Panc1 (cell line): ENCODE measurements at regions not wholly inside any gene's neighbourhood (a gene's known extent, or its start where the extent isn't known, plus 50 kb on each side); places are given as distances from the start of the nearest gene placed in this dataset.

Experiments used
- ATAC-seq: fragments of 200-7000 bp; cut with Tn5 transposase; 2 replicates; pipeline ENCODE4 v1.9.1; 2020; ENCODE audit warnings: mild to moderate bottlenecking, moderate library complexity
- BruUV-seq: library from RNA; stranded (reverse); fragments of 400-500 nt; replicated peaks from 2 replicates; lab custom pipeline; 2021; lab: Mats Ljungman, UMichigan
- CTCF ChIA-PET: fragments of 300-600 bp; sonication (Branson Sonifier 250); formaldehyde crosslinking; loops from one replicate; lab custom pipeline; 2022; ENCODE audit warnings: antibody characterized with exemption; lab: Charles Lee
- POLR2A ChIA-PET: fragments of 300-600 bp; sonication (Branson Sonifier 250); formaldehyde crosslinking; loops from one replicate; lab custom pipeline; 2022; ENCODE audit warnings: antibody characterized with exemption; lab: Charles Lee
- DNase-seq: peaks from one replicate; pipeline ENCODE4 v3.0.0-alpha.2; 2010; ENCODE audit warnings: low read depth, low spot score
- H3K27ac ChIP-seq: 2 replicates; pipeline ENCODE4 v1.5.1; 2011; ENCODE audit warnings: mild to moderate bottlenecking, low read length, inconsistent platforms
- H3K27me3 ChIP-seq: fragments of 200-500 bp; sonication (Bioruptor generic); 2 replicates; pipeline ENCODE4 v1.6.0; 2014; ENCODE audit warnings: low read length, inconsistent platforms; ENCODE audit not compliant: control insufficient read depth, insufficient read depth
- H3K36me3 ChIP-seq: fragments of 200-500 bp; sonication (Bioruptor generic); 2 replicates; pipeline ENCODE4 v1.5.1; 2014; ENCODE audit warnings: inconsistent platforms, mild to moderate bottlenecking, low read length, moderate library complexity; ENCODE audit not compliant: control insufficient read depth, insufficient read depth
- H3K4me1 ChIP-seq: 2 replicates; pipeline ENCODE4 v1.5.1; 2011; ENCODE audit warnings: inconsistent platforms, mild to moderate bottlenecking, low read length, moderate library complexity; ENCODE audit not compliant: control insufficient read depth, insufficient read depth
- H3K4me3 ChIP-seq, 2 experiments: 2 replicates each; pipeline ENCODE4 v1.5.1; 2011 to 2012; ENCODE audit warnings: low read depth in 2 of 2, low read length in 2 of 2, mild to moderate bottlenecking in 2 of 2, inconsistent platforms in 1 of 2, moderate library complexity in 1 of 2
- H3K9me3 ChIP-seq: fragments of 200-500 bp; sonication (Bioruptor generic); 2 replicates; pipeline ENCODE4 v1.5.1; 2014; ENCODE audit warnings: low read depth, mild to moderate bottlenecking, inconsistent platforms, low read length, moderate library complexity; ENCODE audit not compliant: control insufficient read depth, insufficient read depth
- CTCF ChIP-seq: fragments of 450-650 bp; IDR thresholded peaks from 2 replicates; pipeline ENCODE4 v1.5.1; 2017; ENCODE audit warnings: mild to moderate bottlenecking
- POLR2AphosphoS5 ChIP-seq: IDR thresholded peaks from 2 replicates; pipeline ENCODE4 v1.6.1; 2012; ENCODE audit warnings: mild to moderate bottlenecking, low read depth, low read length, moderate library complexity
- SIN3A ChIP-seq: IDR thresholded peaks from 2 replicates; pipeline ENCODE4 v1.6.1; 2012; ENCODE audit warnings: low read depth, mild to moderate bottlenecking, low read length, moderate library complexity, borderline replicate concordance; ENCODE audit not compliant: insufficient read depth
- TCF7L2 ChIP-seq: IDR thresholded peaks from 2 replicates; pipeline ENCODE4 v1.6.1; 2011; ENCODE audit warnings: mild to moderate bottlenecking, low read depth, low read length, inconsistent platforms
- in situ Hi-C: cut with HindIII; loops from 2 replicates; pipeline ENCODE4 v1.10.0; 2016; ENCODE audit warnings: low sequenced_read_pairs, low pct_unique_long_range_greater_than_20kb
- intact Hi-C: fragments of 100-400 bp; cut with micrococcal nuclease; formaldehyde crosslinking; loops from one replicate; pipeline ENCODE4 v1.10.0; 2022; ENCODE audit not compliant: unreplicated experiment
- TF ChIP-seq, protein P1 (sequence below), 2 experiments: IDR thresholded peaks; 2 replicates each; pipeline ENCODE4 v1.6.1; 2011 to 2012; ENCODE audit warnings: low read depth in 2 of 2, control low read depth in 1 of 2, low read length in 1 of 2, mild to moderate bottlenecking in 1 of 2, moderate library complexity in 1 of 2; ENCODE audit not compliant: insufficient read depth in 1 of 2

- Histone ChIP-seq H3K4me1 (no peaks in the 10 kb centered on the region), H3K27me3 (no peaks in the 10 kb centered on the region), H3K36me3 (no peaks in the 10 kb centered on the region), H3K4me3 (no peak overlapping the region), H3K9me3 (no peaks in the 10 kb centered on the region), H3K27ac (no peak overlapping the region)
- in situ Hi-C loops: no loop called here
- CTCF ChIA-PET: no interaction called here
- TF ChIP-seq POLR2AphosphoS5: no peak
- TF ChIP-seq SIN3A: no peak
- TF ChIP-seq TCF7L2: no peak
- no peak for TF ChIP-seq CTCF
- TF ChIP-seq, protein P1, sequence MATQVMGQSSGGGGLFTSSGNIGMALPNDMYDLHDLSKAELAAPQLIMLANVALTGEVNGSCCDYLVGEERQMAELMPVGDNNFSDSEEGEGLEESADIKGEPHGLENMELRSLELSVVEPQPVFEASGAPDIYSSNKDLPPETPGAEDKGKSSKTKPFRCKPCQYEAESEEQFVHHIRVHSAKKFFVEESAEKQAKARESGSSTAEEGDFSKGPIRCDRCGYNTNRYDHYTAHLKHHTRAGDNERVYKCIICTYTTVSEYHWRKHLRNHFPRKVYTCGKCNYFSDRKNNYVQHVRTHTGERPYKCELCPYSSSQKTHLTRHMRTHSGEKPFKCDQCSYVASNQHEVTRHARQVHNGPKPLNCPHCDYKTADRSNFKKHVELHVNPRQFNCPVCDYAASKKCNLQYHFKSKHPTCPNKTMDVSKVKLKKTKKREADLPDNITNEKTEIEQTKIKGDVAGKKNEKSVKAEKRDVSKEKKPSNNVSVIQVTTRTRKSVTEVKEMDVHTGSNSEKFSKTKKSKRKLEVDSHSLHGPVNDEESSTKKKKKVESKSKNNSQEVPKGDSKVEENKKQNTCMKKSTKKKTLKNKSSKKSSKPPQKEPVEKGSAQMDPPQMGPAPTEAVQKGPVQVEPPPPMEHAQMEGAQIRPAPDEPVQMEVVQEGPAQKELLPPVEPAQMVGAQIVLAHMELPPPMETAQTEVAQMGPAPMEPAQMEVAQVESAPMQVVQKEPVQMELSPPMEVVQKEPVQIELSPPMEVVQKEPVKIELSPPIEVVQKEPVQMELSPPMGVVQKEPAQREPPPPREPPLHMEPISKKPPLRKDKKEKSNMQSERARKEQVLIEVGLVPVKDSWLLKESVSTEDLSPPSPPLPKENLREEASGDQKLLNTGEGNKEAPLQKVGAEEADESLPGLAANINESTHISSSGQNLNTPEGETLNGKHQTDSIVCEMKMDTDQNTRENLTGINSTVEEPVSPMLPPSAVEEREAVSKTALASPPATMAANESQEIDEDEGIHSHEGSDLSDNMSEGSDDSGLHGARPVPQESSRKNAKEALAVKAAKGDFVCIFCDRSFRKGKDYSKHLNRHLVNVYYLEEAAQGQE (IDR thresholded peaks at IDR 0.05; ENCODE audit: insufficient read depth in 1 of 2, low read depth in 2 of 2, low read length in 1 of 2): no peak
- no peak for DNase-seq
- POLR2A ChIA-PET: no interaction called here
- BruUV-seq: no TSS peak
- ATAC-seq: no peak
- intact Hi-C loops: no loop called here
Measured at GRCh38 chr9:23559522-23559921, 266.5 kb downstream of the ELAVL2 start.

GRCh38 chr9:23563517-23563916 is 262.5 kb downstream of the ELAVL2 start:
- intact Hi-C loops: no loop called here

More at GRCh38 chr9:23563517-23563916, 262.5 kb downstream of the ELAVL2 start:
- Histone ChIP-seq H3K27ac (no peak overlapping the region), H3K27me3 (no peaks in the 10 kb centered on the region), H3K9me3 (no peaks in the 10 kb centered on the region), H3K36me3 (no peaks in the 10 kb centered on the region), H3K4me1 (no peaks in the 10 kb centered on the region), H3K4me3 (no peak overlapping the region)
- in situ Hi-C loops: no loop called here
- no peak for TF ChIP-seq POLR2AphosphoS5
- TF ChIP-seq SIN3A: no peak
- TF ChIP-seq TCF7L2: no peak
- TF ChIP-seq, protein P1 (IDR thresholded peaks at IDR 0.05; ENCODE audit: insufficient read depth in 1 of 2, low read depth in 2 of 2, low read length in 1 of 2): no peak
- no peak for TF ChIP-seq CTCF
- CTCF ChIA-PET: no interaction called here
- POLR2A ChIA-PET: no interaction called here
- ATAC-seq (no peak), DNase-seq (no peak)
- BruUV-seq: no TSS peak
